GM12801 (cell line): ENCODE measurements at regions not wholly inside any gene's neighbourhood (a gene's known extent, or its start where the extent isn't known, plus 50 kb on each side); places are given as distances from the start of the nearest gene placed in this dataset.

ENCODE experiments used
- TF ChIP-seq, protein P1 (sequence below): IDR thresholded peaks from one replicate; pipeline ENCODE4 v1.5.1; 2011; ENCODE audit warnings: control low read depth; ENCODE audit not compliant: insufficient read length; ENCODE audit errors: extremely low read depth

DNA sequence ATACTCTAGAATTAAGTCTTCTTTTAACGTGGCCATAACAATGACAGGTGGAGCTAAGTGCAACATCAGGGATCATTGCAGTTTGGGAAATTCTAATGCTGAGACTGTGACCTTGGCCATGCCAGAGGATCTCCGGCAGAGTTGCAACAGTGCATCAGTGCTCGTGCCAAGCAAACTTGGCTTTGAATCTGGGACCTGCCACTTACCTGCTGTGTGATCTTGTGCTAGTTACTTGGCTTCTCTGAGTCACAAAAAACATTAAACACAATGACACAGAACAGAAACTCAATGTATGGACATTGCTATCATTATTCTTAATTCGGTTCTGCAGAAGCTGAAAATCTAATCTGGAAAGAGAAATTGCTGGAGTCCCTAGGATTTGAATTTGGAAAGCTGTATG is 435.5 kb upstream of the CCL2 start:
- TF ChIP-seq, protein P1, sequence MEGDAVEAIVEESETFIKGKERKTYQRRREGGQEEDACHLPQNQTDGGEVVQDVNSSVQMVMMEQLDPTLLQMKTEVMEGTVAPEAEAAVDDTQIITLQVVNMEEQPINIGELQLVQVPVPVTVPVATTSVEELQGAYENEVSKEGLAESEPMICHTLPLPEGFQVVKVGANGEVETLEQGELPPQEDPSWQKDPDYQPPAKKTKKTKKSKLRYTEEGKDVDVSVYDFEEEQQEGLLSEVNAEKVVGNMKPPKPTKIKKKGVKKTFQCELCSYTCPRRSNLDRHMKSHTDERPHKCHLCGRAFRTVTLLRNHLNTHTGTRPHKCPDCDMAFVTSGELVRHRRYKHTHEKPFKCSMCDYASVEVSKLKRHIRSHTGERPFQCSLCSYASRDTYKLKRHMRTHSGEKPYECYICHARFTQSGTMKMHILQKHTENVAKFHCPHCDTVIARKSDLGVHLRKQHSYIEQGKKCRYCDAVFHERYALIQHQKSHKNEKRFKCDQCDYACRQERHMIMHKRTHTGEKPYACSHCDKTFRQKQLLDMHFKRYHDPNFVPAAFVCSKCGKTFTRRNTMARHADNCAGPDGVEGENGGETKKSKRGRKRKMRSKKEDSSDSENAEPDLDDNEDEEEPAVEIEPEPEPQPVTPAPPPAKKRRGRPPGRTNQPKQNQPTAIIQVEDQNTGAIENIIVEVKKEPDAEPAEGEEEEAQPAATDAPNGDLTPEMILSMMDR: no peak

GRCh38 chr17:33832262-33832661 is 422.8 kb upstream of the CCL2 start:
- TF ChIP-seq, protein P1: no peak

GRCh38 chr17:33837281-33837680 is 417.8 kb upstream of the CCL2 start:
- TF ChIP-seq, protein P1: no peak

- TF ChIP-seq, protein P1: no peak
Observed at GRCh38 chr17:33838281-33838680, 416.8 kb upstream of the CCL2 start.

- TF ChIP-seq, protein P1: no peak
Observed at GRCh38 chr17:33847900-33848299, 407.2 kb upstream of the CCL2 start.

- TF ChIP-seq, protein P1: no peak
Observed at GRCh38 chr17:33848433-33848832, 406.7 kb upstream of the CCL2 start.

DNA sequence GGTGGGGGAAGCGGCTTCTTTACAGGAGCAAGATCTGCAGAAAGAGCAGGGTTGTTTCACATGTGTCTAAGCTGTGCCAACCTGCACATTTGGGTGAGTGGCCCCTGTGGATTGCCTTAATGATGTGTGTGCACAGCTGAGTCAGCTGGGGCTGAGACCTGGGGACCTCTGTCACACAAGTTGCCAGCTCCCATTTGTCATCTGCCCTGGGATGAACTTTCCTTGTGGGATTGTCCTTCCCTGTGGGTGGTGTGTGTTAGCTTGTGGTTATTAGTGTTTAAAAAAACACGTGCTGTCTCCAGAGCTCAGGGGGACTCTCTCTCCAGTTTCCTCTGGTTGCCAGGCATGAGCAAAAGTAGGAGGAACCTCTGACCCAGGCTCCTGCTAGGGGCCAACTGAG is 400.5 kb upstream of the CCL2 start:
- TF ChIP-seq, protein P1: no peak

DNA sequence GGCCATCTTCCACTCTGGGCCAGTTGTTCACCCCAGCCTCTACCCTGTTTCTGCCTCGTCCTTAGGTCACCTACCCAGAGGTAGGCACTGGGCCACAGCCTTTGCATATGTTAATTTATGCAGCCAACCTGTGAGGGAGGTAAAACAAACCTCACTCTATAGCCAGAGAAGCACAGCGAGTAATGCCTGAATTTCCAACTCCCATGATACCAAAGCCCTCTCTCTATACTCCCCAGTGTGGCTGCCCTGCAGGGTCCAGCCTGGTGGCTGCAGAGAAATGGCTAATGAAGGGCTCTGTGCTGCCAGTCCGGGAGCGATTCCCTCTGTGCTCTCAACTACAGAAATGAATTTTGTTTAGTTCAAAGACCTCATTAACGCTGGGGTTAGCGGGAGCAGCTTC is 397.0 kb upstream of the CCL2 start:
- TF ChIP-seq, protein P1: no peak
